HL-60 (cell line): ENCODE measurements at regions not wholly inside any gene's neighbourhood (a gene's known extent, or its start where the extent isn't known, plus 50 kb on each side); places are given as distances from the start of the nearest gene placed in this dataset.

Experiments
- DNase-seq, 2 experiments: peaks; one replicate each; pipeline ENCODE4 v3.0.0-alpha.2; 2010 to 2020; ENCODE audit warnings: low read depth in 1 of 2, low spot score in 1 of 2
- H3K27ac ChIP-seq: fragments of 250-450 bp; sonication (Bioruptor Pico); replicated peaks from 2 replicates; pipeline ENCODE4 v1.5.1; 2020; ENCODE audit warnings: mild to moderate bottlenecking, moderate library complexity
- H3K27me3 ChIP-seq: fragments of 250-450 bp; sonication (Bioruptor Pico); 2 replicates; pipeline ENCODE4 v1.5.1; 2021; ENCODE audit warnings: mild to moderate bottlenecking, moderate library complexity; ENCODE audit not compliant: insufficient read depth, poor library complexity, severe bottlenecking
- H3K4me3 ChIP-seq: replicated peaks from 2 replicates; pipeline ENCODE4 v1.5.1; 2011; ENCODE audit warnings: mild to moderate bottlenecking, control low read depth, low read length; ENCODE audit not compliant: insufficient read depth
- CTCF ChIP-seq: IDR thresholded peaks from one replicate; pipeline ENCODE4 v1.5.1; 2011; ENCODE audit warnings: low read length, control low read depth, inconsistent platforms; ENCODE audit not compliant: insufficient read depth
- GABPA ChIP-seq: IDR thresholded peaks from 2 replicates; pipeline ENCODE4 v1.6.1; 2012; ENCODE audit warnings: low read depth
- POLR2AphosphoS5 ChIP-seq: IDR thresholded peaks from 2 replicates; pipeline ENCODE4 v1.6.1; 2012; ENCODE audit warnings: low read depth
- SPI1 ChIP-seq: IDR thresholded peaks from 2 replicates; pipeline ENCODE4 v1.6.1; 2012; ENCODE audit warnings: low read depth, mild to moderate bottlenecking, borderline replicate concordance
- TF ChIP-seq, protein P1 (sequence below): IDR thresholded peaks from 2 replicates; pipeline ENCODE4 v1.6.1; 2012; ENCODE audit warnings: low read depth; ENCODE audit not compliant: insufficient replicate concordance

- TF ChIP-seq POLR2AphosphoS5 (no peak), CTCF (no peak), SPI1 (no peak), GABPA (no peak)
- TF ChIP-seq, protein P1, sequence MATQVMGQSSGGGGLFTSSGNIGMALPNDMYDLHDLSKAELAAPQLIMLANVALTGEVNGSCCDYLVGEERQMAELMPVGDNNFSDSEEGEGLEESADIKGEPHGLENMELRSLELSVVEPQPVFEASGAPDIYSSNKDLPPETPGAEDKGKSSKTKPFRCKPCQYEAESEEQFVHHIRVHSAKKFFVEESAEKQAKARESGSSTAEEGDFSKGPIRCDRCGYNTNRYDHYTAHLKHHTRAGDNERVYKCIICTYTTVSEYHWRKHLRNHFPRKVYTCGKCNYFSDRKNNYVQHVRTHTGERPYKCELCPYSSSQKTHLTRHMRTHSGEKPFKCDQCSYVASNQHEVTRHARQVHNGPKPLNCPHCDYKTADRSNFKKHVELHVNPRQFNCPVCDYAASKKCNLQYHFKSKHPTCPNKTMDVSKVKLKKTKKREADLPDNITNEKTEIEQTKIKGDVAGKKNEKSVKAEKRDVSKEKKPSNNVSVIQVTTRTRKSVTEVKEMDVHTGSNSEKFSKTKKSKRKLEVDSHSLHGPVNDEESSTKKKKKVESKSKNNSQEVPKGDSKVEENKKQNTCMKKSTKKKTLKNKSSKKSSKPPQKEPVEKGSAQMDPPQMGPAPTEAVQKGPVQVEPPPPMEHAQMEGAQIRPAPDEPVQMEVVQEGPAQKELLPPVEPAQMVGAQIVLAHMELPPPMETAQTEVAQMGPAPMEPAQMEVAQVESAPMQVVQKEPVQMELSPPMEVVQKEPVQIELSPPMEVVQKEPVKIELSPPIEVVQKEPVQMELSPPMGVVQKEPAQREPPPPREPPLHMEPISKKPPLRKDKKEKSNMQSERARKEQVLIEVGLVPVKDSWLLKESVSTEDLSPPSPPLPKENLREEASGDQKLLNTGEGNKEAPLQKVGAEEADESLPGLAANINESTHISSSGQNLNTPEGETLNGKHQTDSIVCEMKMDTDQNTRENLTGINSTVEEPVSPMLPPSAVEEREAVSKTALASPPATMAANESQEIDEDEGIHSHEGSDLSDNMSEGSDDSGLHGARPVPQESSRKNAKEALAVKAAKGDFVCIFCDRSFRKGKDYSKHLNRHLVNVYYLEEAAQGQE, result no peak
- Histone ChIP-seq H3K27ac (no peak overlapping the region), H3K27me3 (no peaks in the 10 kb centered on the region), H3K4me3 (no peak overlapping the region)
- DNase-seq, result no peak
Measured at GRCh38 chr2:76283350-76283749, 572.6 kb upstream of the GCFC2 start.

DNA sequence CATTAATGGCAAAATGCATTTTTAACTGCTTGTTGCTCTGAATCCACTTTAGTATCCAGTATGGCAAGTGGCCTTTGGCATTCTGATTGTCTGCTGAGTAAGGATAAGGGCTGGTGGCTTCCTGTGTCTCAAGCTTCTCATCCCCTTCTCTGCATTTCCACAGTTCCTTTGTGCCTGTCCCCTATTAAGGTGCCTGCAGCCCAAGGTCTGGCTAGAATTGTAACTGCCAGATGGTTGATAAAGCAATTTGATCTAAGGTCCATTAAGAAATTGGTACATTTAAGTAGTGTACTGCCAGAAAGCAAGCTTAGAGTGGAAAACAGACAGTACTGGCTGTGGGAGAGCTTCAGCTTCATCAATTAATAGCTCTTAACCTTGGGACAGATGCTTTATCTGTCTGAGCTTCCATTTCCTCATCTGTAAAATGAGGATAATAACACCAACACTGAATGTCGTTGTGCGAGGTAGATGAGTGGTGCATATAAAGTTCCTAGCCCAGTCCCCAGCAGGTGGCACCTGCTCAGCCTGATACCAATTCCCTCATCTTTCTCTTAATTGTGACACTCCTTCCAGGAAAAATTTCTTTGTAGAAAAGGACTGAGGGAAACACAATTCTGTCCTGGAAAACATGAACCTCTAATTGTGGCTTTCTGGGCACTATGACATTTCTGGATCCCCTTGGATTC, 570.6 kb upstream of the GCFC2 start:
- no peak overlapping the region for H3K4me3 ChIP-seq
- TF ChIP-seq, protein P1, result no peak
- no peak for TF ChIP-seq CTCF
- TF ChIP-seq SPI1, result no peak
- TF ChIP-seq GABPA, result no peak
- TF ChIP-seq POLR2AphosphoS5, result no peak
- H3K27me3 ChIP-seq, result no peaks in the 10 kb centered on the region
- no peak for DNase-seq
- H3K27ac ChIP-seq, result no peak overlapping the region

- H3K27me3 ChIP-seq, result no peaks in the 10 kb centered on the region
- no peak overlapping the region for H3K4me3 ChIP-seq
- no peak for DNase-seq
- TF ChIP-seq SPI1 (no peak), POLR2AphosphoS5 (no peak), GABPA (no peak), CTCF (no peak)
- TF ChIP-seq, protein P1, result no peak
- H3K27ac ChIP-seq, result no peak overlapping the region
Measured at GRCh38 chr2:76280686-76281085, 570.0 kb upstream of the GCFC2 start.
